ENCODE measurements at regions not wholly inside any gene's neighbourhood (a gene's known extent, or its start where the extent isn't known, plus 50 kb on each side); places are given as distances from the start of the nearest gene placed in this dataset.
"Not testable (repeated sequence)": the region's sequence is repeated elsewhere in the genome, so short reads cannot be mapped to it uniquely, and the experiment has no call there.

DNA sequence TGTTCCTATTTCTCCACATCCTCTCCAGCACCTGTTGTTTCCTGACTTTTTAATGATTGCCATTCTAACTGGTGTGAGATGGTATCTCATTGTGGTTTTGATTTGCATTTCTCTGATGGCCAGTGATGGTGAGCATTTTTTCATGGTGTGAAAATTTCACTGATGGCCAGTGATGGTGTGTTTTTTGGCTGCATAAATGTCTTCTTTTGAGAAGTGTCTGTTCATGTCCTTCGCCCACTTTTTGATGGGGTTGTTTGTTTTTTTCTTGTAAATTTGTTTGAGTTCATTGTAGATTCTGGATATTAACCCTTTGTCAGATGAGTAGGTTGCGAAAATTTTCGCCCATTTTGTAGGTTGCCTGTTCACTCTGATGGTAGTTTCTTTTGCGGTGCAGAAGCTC is 142.2 kb upstream of the ELL2 start:
- H3K27me3 ChIP-seq (ENCODE audit: insufficient read depth); H3F3A ChIP-seq (replicated peaks; ENCODE audit: insufficient read depth); H3K4me1 ChIP-seq (ENCODE audit: control insufficient read depth in 1 of 2, insufficient read depth in 2 of 2, low read depth in 1 of 2, low read length in 1 of 2); H3K27ac ChIP-seq (ENCODE audit: low read depth in 2 of 2, low read length in 1 of 2); H3K9me2 ChIP-seq; H3K9me3 ChIP-seq; CTCF ChIA-PET; H2AFZ ChIP-seq (ENCODE audit: low read depth); DNase-seq; H3K4me2 ChIP-seq; H3K36me3 ChIP-seq (replicated peaks in 1 of 2; ENCODE audit: control insufficient read depth in 1 of 2, insufficient read depth in 2 of 2, low read length in 1 of 2); H3K9ac ChIP-seq; POLR2A ChIA-PET; H3K4me3 ChIP-seq (ENCODE audit: low read depth in 2 of 2, low read length in 1 of 2); H4K20me1 ChIP-seq (ENCODE audit: insufficient read depth); H3K79me2 ChIP-seq (ENCODE audit: insufficient read depth): not testable (repeated sequence)
- WGBS (ENCODE audit: low lambda C conversion rate) = 95% methylated on average over 4 of the region's 4 CpGs

DNA sequence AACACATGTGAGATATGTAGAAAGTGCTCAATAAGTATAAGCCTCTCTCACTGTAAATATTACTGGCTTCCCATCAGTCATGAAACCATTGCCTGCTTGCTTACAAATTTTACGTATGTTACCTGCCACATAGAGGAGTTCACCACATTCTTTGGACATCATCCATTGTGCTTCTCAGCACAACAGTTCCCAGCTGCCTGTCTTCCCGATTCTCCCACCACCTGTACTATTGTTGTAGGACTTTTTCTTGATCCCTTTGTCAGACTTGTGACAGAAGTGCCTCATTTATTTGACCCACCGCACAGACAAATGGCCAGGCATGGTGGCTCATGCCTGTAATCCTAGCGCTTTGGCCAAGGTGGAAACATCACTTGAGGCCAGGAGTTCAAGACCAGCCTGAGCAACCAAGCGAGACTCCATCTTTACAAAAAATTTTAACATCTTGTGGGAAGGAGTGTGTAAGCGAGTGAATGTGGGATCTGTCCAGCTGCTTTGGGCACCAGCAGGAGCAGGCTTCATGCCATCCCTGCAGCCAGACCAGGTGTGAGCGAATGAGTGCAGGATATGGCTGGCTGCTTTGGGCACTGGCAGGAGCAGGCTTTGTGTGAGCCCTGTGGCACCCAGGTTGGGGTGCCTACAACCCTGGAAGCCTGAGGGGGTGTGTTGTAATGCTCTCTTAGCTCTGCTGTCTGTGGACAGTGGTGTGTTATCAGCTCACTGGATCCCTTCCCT is 139.9 kb upstream of the ELL2 start:
- no peaks in the 10 kb centered on the region for H4K20me1 ChIP-seq (ENCODE audit: insufficient read depth)
- ChIA-PET CTCF (no interaction called here), POLR2A (no interaction called here)
- H3K4me1 ChIP-seq (ENCODE audit: control insufficient read depth in 1 of 2, insufficient read depth in 2 of 2, low read depth in 1 of 2, low read length in 1 of 2) = peaks cover 0 to 2% of the 10 kb centered on the region in 2 experiments; a peak in 1 of 4 replicates
- H3K4me2 ChIP-seq = no peak overlapping the region
- no peaks in the 10 kb centered on the region for H3K36me3 ChIP-seq (replicated peaks in 1 of 2; ENCODE audit: control insufficient read depth in 1 of 2, insufficient read depth in 2 of 2, low read length in 1 of 2)
- no peak for DNase-seq
- H3K79me2 ChIP-seq (ENCODE audit: insufficient read depth) = no peaks in the 10 kb centered on the region
- no peaks in the 10 kb centered on the region for H3K9me3 ChIP-seq
- no peak overlapping the region for H2AFZ ChIP-seq (ENCODE audit: low read depth)
- no peak overlapping the region for H3K27ac ChIP-seq (ENCODE audit: low read depth in 2 of 2, low read length in 1 of 2)
- no peak overlapping the region for H3K9ac ChIP-seq
- H3K27me3 ChIP-seq (ENCODE audit: insufficient read depth) = no peaks in the 10 kb centered on the region
- no peak overlapping the region for H3K4me3 ChIP-seq (ENCODE audit: low read depth in 2 of 2, low read length in 1 of 2)
- H3F3A ChIP-seq (replicated peaks; ENCODE audit: insufficient read depth) = peaks cover 9% of the 10 kb centered on the region
- no peaks in the 10 kb centered on the region for H3K9me2 ChIP-seq
- 83% methylated on average over 7 of the region's 7 CpGs for WGBS (ENCODE audit: low lambda C conversion rate)
- TF ChIP-seq TEAD4 (IDR thresholded peaks at IDR 0.05; ENCODE audit: borderline replicate concordance, insufficient read depth) = no peak
- TF ChIP-seq, protein P1, sequence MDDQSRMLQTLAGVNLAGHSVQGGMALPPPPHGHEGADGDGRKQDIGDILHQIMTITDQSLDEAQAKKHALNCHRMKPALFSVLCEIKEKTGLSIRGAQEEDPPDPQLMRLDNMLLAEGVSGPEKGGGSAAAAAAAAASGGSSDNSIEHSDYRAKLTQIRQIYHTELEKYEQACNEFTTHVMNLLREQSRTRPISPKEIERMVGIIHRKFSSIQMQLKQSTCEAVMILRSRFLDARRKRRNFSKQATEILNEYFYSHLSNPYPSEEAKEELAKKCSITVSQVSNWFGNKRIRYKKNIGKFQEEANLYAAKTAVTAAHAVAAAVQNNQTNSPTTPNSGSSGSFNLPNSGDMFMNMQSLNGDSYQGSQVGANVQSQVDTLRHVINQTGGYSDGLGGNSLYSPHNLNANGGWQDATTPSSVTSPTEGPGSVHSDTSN (IDR thresholded peaks at IDR 0.05) = no peak
- no peak for TF ChIP-seq GABPA (IDR thresholded peaks at IDR 0.05; ENCODE audit: low read depth)
- TF ChIP-seq RAD21 (IDR thresholded peaks at IDR 0.05; ENCODE audit: low read length) = no peak
- no peak for TF ChIP-seq POLR2AphosphoS5 (IDR thresholded peaks at IDR 0.05; ENCODE audit: low read depth, low read length)
- no peak for TF ChIP-seq SIN3A (IDR thresholded peaks at IDR 0.05; ENCODE audit: borderline replicate concordance, low read depth, low read length)
- TF ChIP-seq MEF2A (IDR thresholded peaks at IDR 0.05; ENCODE audit: borderline replicate concordance, low read depth) = no peak
- TF ChIP-seq RCOR1 (IDR thresholded peaks at IDR 0.05; ENCODE audit: low read length) = no peak
- TF ChIP-seq, protein P2, sequence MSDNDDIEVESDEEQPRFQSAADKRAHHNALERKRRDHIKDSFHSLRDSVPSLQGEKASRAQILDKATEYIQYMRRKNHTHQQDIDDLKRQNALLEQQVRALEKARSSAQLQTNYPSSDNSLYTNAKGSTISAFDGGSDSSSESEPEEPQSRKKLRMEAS (IDR thresholded peaks at IDR 0.05; ENCODE audit: low read depth) = no peak
- TF ChIP-seq RFX5 (IDR thresholded peaks at IDR 0.05; ENCODE audit: low read length) = no peak

DNA sequence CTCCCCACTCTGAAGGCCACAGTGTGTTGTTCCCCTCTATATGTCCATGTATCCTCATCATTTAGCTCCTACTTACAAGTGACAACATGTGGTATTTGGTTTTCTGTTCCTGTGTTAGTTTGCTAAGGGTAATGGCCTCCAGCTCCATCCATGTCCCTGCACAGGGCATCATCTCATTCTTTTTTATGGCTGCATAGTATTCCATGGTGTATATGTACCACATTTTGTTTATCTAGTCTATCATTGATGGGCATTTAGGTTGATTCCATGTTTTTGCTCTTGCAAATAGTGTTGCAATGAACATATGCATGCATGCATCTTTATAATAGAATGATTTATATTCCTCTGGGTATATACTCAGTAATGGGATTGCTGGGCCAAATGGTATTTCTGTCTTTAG is 135.8 kb upstream of the ELL2 start:
- H3K27me3 ChIP-seq (ENCODE audit: insufficient read depth); H3K4me2 ChIP-seq; H4K20me1 ChIP-seq (ENCODE audit: insufficient read depth); H2AFZ ChIP-seq (ENCODE audit: low read depth); H3K9me3 ChIP-seq; H3K9ac ChIP-seq; H3K4me3 ChIP-seq (ENCODE audit: low read depth in 2 of 2, low read length in 1 of 2); CTCF ChIA-PET; H3K9me2 ChIP-seq; H3K79me2 ChIP-seq (ENCODE audit: insufficient read depth); DNase-seq; H3K27ac ChIP-seq (ENCODE audit: low read depth in 2 of 2, low read length in 1 of 2); POLR2A ChIA-PET; H3K36me3 ChIP-seq (replicated peaks in 1 of 2; ENCODE audit: control insufficient read depth in 1 of 2, insufficient read depth in 2 of 2, low read length in 1 of 2): not testable (repeated sequence)
- H3F3A ChIP-seq (replicated peaks; ENCODE audit: insufficient read depth) = peaks cover 25% of the 10 kb centered on the region
- peaks cover 0 to 21% of the 10 kb centered on the region in 2 experiments; a peak in 2 of 4 replicates for H3K4me1 ChIP-seq (ENCODE audit: control insufficient read depth in 1 of 2, insufficient read depth in 2 of 2, low read depth in 1 of 2, low read length in 1 of 2)

Measured in SK-N-SH (cell line).